Neural progenitor cell (in vitro differentiated cells): ENCODE measurements at regions not wholly inside any gene's neighbourhood (a gene's known extent, or its start where the extent isn't known, plus 50 kb on each side); places are given as distances from the start of the nearest gene placed in this dataset.

ENCODE experiments used
- CTCF ChIP-seq: fragments of 200-600 bp; sonication (generic); IDR thresholded peaks from 2 replicates; pipeline ENCODE4 v1.5.1; 2017; ENCODE audit warnings: antibody characterized with exemption, mild to moderate bottlenecking
- EZH2 ChIP-seq: fragments of 200-600 bp; sonication (generic); IDR thresholded peaks from 2 replicates; pipeline ENCODE4 v1.6.1; 2017; ENCODE audit warnings: antibody characterized with exemption, mild to moderate bottlenecking, moderate library complexity
- EZH2phosphoT487 ChIP-seq: fragments of 200-600 bp; sonication (generic); IDR thresholded peaks from 2 replicates; pipeline ENCODE4 v1.6.1; 2017; ENCODE audit warnings: antibody characterized with exemption

- TF ChIP-seq EZH2 = no peak
- TF ChIP-seq CTCF = no peak
- TF ChIP-seq EZH2phosphoT487 = no peak
Measured at GRCh38 chr3:187903697-187904096, 158.4 kb upstream of the BCL6 start.
